HG02678 (cell line): ENCODE measurements at regions not wholly inside any gene's neighbourhood (a gene's known extent, or its start where the extent isn't known, plus 50 kb on each side); places are given as distances from the start of the nearest gene placed in this dataset.
"Not testable (repeated sequence)": the region's sequence is repeated elsewhere in the genome, so short reads cannot be mapped to it uniquely, and the experiment has no call there.

Experiments used
- ATAC-seq: cut with Tn5 transposase; IDR thresholded peaks from one replicate; pipeline ENCODE4 v1.9.1; 2021; ENCODE audit warnings: mild to moderate bottlenecking, moderate library complexity; ENCODE audit not compliant: unreplicated experiment

GRCh38 chr6:84905823-84906222 is 141.4 kb upstream of the TBX18 start:
- no peak for ATAC-seq

GRCh38 chr6:84902354-84902928 is 138.0 kb upstream of the TBX18 start:
- no peak for ATAC-seq

GRCh38 chr6:84897988-84898594 is 133.7 kb upstream of the TBX18 start:
- ATAC-seq, result no peak

GRCh38 chr6:84897011-84897410 is 132.6 kb upstream of the TBX18 start:
- ATAC-seq, result no peak

GRCh38 chr6:84892671-84893070 is 128.3 kb upstream of the TBX18 start:
- no peak for ATAC-seq

- no peak for ATAC-seq
Measured at GRCh38 chr6:84882768-84883766, 118.7 kb upstream of the TBX18 start.

- ATAC-seq, result not testable (repeated sequence)
Measured at GRCh38 chr6:84879385-84879784, 115.0 kb upstream of the TBX18 start.

GRCh38 chr6:84877515-84878210 is 113.3 kb upstream of the TBX18 start:
- ATAC-seq, result no peak

GRCh38 chr6:84876723-84877514 is 112.5 kb upstream of the TBX18 start:
- no peak for ATAC-seq

GRCh38 chr6:84872996-84873723 is 108.8 kb upstream of the TBX18 start:
- no peak for ATAC-seq

- ATAC-seq, result no peak
Measured at GRCh38 chr6:84871925-84872324, 107.5 kb upstream of the TBX18 start.

- no peak for ATAC-seq
Measured at GRCh38 chr6:84870672-84871071, 106.3 kb upstream of the TBX18 start.

GRCh38 chr6:84868149-84868548 is 103.8 kb upstream of the TBX18 start:
- ATAC-seq, result no peak

- no peak for ATAC-seq
Measured at GRCh38 chr6:84867521-84867920, 103.1 kb upstream of the TBX18 start.

GRCh38 chr6:84866715-84867114 is 102.3 kb upstream of the TBX18 start:
- no peak for ATAC-seq

GRCh38 chr6:84865372-84865771 is 101.0 kb upstream of the TBX18 start:
- ATAC-seq, result not testable (repeated sequence)

- ATAC-seq, result no peak
Measured at GRCh38 chr6:84862843-84863242, 98.4 kb upstream of the TBX18 start.

- no peak for ATAC-seq
Measured at GRCh38 chr6:84860920-84861319, 96.5 kb upstream of the TBX18 start.

- no peak for ATAC-seq
Measured at GRCh38 chr6:84860509-84860908, 96.1 kb upstream of the TBX18 start.
